Neural crest cell (in vitro differentiated cells): ENCODE measurements at regions not wholly inside any gene's neighbourhood (a gene's known extent, or its start where the extent isn't known, plus 50 kb on each side); places are given as distances from the start of the nearest gene placed in this dataset.

Experiments
- DNase-seq: peaks from one replicate; pipeline ENCODE4 v3.0.0; 2021; ENCODE audit warnings: low read depth, mixed read lengths, low spot score
- H3K27ac Mint-ChIP-seq: one replicate; pipeline ENCODE4 v1.8.0; 2021; ENCODE audit warnings: mild to moderate bottlenecking, mixed read lengths; ENCODE audit not compliant: unreplicated experiment
- H3K27me3 Mint-ChIP-seq: 2 replicates; pipeline ENCODE4 v1.8.0; 2021; ENCODE audit warnings: low read depth, mild to moderate bottlenecking, mixed read lengths
- H3K36me3 Mint-ChIP-seq: 2 replicates; pipeline ENCODE4 v1.8.0; 2021; ENCODE audit warnings: low read depth, mild to moderate bottlenecking, mixed read lengths
- H3K4me1 Mint-ChIP-seq: 2 replicates; pipeline ENCODE4 v1.8.0; 2021; ENCODE audit warnings: mixed read lengths
- H3K4me3 Mint-ChIP-seq: one replicate; pipeline ENCODE4 v1.8.0; 2021; ENCODE audit warnings: mild to moderate bottlenecking, mixed read lengths
- H3K9me3 Mint-ChIP-seq: 2 replicates; pipeline ENCODE4 v1.8.0; 2021; ENCODE audit warnings: mixed read lengths
- TF ChIP-seq, protein P1 (sequence below): fragments of 200-600 bp; sonication (generic); conservative IDR thresholded peaks from 2 replicates; pipeline ENCODE4 v1.5.0; 2021; ENCODE audit warnings: antibody characterized with exemption, mild to moderate bottlenecking

- peaks cover 5% of the 10 kb centered on the region for H3K27me3 Mint-ChIP-seq
- H3K27ac Mint-ChIP-seq, result no peak overlapping the region
- H3K36me3 Mint-ChIP-seq, result no peaks in the 10 kb centered on the region
- no peak overlapping the region for H3K4me3 Mint-ChIP-seq
- TF ChIP-seq, protein P1, sequence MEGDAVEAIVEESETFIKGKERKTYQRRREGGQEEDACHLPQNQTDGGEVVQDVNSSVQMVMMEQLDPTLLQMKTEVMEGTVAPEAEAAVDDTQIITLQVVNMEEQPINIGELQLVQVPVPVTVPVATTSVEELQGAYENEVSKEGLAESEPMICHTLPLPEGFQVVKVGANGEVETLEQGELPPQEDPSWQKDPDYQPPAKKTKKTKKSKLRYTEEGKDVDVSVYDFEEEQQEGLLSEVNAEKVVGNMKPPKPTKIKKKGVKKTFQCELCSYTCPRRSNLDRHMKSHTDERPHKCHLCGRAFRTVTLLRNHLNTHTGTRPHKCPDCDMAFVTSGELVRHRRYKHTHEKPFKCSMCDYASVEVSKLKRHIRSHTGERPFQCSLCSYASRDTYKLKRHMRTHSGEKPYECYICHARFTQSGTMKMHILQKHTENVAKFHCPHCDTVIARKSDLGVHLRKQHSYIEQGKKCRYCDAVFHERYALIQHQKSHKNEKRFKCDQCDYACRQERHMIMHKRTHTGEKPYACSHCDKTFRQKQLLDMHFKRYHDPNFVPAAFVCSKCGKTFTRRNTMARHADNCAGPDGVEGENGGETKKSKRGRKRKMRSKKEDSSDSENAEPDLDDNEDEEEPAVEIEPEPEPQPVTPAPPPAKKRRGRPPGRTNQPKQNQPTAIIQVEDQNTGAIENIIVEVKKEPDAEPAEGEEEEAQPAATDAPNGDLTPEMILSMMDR, result no peak
- peaks cover 7% of the 10 kb centered on the region for H3K4me1 Mint-ChIP-seq
- DNase-seq, result no peak
- H3K9me3 Mint-ChIP-seq, result peaks cover 9% of the 10 kb centered on the region
Measured at GRCh38 chr14:98926801-98927200, 345.2 kb downstream of the BCL11B start.

GRCh38 chr14:98927986-98928385 lies 344.0 kb downstream of the BCL11B start:
- H3K4me1 Mint-ChIP-seq, result peaks cover 19% of the 10 kb centered on the region
- H3K4me3 Mint-ChIP-seq, result no peak overlapping the region
- DNase-seq, result no peak
- no peak overlapping the region for H3K27ac Mint-ChIP-seq
- no peaks in the 10 kb centered on the region for H3K9me3 Mint-ChIP-seq
- H3K36me3 Mint-ChIP-seq, result no peaks in the 10 kb centered on the region
- H3K27me3 Mint-ChIP-seq, result peaks cover 7% of the 10 kb centered on the region
- TF ChIP-seq, protein P1, result no peak

DNA sequence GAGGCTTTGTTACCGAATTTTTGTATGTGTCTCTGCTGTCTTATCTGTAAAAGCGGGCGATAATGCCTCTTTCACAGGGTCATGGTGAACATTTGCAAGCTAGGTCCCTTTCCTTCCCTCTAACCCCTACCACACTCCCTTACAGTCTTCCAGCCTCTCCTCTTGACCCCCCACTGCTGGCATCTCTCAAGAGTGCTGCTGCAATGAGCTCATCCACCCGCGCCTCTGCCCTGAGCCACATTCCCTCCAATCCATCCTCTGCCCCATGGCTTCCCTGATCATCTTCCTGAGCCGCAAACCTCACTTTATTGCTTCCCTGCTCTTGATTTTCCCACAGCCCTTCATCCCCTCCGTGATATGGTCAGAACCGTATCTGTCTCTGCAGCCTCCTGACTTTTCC lies 343.6 kb downstream of the BCL11B start:
- Mint-ChIP-seq H3K9me3 (no peaks in the 10 kb centered on the region), H3K27me3 (peaks cover 10% of the 10 kb centered on the region), H3K4me1 (peaks cover 19% of the 10 kb centered on the region), H3K4me3 (no peak overlapping the region), H3K36me3 (no peaks in the 10 kb centered on the region), H3K27ac (no peak overlapping the region)
- no peak for DNase-seq
- TF ChIP-seq, protein P1, result no peak

DNA sequence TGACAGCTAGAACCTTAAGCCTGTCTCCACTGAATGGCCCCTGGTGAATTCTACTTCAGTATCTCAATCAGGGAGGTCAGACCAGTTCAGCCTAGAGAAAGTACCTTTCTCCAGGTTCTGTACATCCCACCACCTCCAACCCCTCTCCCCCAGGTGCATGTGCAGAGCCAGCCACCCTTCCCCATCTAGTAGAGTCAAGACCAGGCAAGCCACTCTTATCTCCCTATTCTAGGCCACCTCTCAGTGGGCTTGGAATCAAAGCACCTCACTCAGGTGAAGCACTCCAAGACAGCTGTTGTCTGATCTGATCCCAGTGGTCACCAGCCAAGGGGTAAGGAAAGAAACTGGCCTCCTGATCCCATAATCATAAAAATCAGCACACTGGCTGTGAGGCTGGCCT lies 340.9 kb downstream of the BCL11B start:
- Mint-ChIP-seq H3K4me3 (no peak overlapping the region), H3K4me1 (peaks cover 19% of the 10 kb centered on the region), H3K36me3 (no peaks in the 10 kb centered on the region), H3K27me3 (peaks cover 10% of the 10 kb centered on the region), H3K9me3 (no peaks in the 10 kb centered on the region), H3K27ac (no peak overlapping the region)
- TF ChIP-seq, protein P1, result no peak
- no peak for DNase-seq

GRCh38 chr14:98931911-98932310 lies 340.1 kb downstream of the BCL11B start:
- H3K9me3 Mint-ChIP-seq, result no peaks in the 10 kb centered on the region
- TF ChIP-seq, protein P1, result no peak
- DNase-seq, result no peak
- no peak overlapping the region for H3K4me3 Mint-ChIP-seq
- peaks cover 10% of the 10 kb centered on the region for H3K27me3 Mint-ChIP-seq
- no peak overlapping the region for H3K27ac Mint-ChIP-seq
- no peaks in the 10 kb centered on the region for H3K36me3 Mint-ChIP-seq
- peaks cover 19% of the 10 kb centered on the region for H3K4me1 Mint-ChIP-seq
